ENCODE measurements at regions not wholly inside any gene's neighbourhood (a gene's known extent, or its start where the extent isn't known, plus 50 kb on each side); places are given as distances from the start of the nearest gene placed in this dataset.

DNA sequence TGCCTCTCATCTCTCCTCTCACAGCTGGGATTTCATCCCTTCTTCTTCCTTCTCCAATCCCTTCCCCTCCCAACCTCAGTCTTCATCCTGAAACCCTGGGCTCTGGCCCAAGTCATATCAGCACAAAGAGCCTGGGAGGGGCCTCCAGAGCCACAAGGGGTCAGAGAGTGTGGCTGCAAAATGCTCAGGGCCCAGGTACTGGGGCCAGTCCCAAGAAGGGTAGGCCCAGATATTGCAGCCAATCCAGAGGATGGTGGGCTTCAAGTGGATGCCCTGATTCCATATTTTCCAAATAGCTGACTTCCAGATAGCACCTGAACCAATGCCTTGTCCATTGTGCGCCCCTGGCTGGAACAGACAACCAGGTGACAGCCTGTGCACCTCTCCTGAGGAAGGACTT lies 193.9 kb downstream of the MED10 start:
- Mint-ChIP-seq H3K9me3 (peaks cover 9% of the 10 kb centered on the region), H3K4me1 (peaks cover 9% of the 10 kb centered on the region), H3K27me3 (ENCODE audit: low read depth) (peaks cover 5% of the 10 kb centered on the region), H3K4me3 (no peak overlapping the region), H3K36me3 (no peaks in the 10 kb centered on the region), H3K27ac (no peak overlapping the region)
- ChIA-PET CTCF (no interaction called here), POLR2A (no interaction called here)
- no peak for DNase-seq (ENCODE audit: low spot score)
- ATAC-seq, result no peak
- TF ChIP-seq, protein P1, sequence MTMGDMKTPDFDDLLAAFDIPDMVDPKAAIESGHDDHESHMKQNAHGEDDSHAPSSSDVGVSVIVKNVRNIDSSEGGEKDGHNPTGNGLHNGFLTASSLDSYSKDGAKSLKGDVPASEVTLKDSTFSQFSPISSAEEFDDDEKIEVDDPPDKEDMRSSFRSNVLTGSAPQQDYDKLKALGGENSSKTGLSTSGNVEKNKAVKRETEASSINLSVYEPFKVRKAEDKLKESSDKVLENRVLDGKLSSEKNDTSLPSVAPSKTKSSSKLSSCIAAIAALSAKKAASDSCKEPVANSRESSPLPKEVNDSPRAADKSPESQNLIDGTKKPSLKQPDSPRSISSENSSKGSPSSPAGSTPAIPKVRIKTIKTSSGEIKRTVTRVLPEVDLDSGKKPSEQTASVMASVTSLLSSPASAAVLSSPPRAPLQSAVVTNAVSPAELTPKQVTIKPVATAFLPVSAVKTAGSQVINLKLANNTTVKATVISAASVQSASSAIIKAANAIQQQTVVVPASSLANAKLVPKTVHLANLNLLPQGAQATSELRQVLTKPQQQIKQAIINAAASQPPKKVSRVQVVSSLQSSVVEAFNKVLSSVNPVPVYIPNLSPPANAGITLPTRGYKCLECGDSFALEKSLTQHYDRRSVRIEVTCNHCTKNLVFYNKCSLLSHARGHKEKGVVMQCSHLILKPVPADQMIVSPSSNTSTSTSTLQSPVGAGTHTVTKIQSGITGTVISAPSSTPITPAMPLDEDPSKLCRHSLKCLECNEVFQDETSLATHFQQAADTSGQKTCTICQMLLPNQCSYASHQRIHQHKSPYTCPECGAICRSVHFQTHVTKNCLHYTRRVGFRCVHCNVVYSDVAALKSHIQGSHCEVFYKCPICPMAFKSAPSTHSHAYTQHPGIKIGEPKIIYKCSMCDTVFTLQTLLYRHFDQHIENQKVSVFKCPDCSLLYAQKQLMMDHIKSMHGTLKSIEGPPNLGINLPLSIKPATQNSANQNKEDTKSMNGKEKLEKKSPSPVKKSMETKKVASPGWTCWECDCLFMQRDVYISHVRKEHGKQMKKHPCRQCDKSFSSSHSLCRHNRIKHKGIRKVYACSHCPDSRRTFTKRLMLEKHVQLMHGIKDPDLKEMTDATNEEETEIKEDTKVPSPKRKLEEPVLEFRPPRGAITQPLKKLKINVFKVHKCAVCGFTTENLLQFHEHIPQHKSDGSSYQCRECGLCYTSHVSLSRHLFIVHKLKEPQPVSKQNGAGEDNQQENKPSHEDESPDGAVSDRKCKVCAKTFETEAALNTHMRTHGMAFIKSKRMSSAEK (CRISPR knock-in tag; IDR thresholded peaks at IDR 0.05; ENCODE audit: borderline replicate concordance), result no peak
- TF ChIP-seq, protein P2, sequence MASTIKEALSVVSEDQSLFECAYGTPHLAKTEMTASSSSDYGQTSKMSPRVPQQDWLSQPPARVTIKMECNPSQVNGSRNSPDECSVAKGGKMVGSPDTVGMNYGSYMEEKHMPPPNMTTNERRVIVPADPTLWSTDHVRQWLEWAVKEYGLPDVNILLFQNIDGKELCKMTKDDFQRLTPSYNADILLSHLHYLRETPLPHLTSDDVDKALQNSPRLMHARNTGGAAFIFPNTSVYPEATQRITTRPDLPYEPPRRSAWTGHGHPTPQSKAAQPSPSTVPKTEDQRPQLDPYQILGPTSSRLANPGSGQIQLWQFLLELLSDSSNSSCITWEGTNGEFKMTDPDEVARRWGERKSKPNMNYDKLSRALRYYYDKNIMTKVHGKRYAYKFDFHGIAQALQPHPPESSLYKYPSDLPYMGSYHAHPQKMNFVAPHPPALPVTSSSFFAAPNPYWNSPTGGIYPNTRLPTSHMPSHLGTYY (CRISPR knock-in tag; IDR thresholded peaks at IDR 0.05), result no peak
- TF ChIP-seq, protein P3, sequence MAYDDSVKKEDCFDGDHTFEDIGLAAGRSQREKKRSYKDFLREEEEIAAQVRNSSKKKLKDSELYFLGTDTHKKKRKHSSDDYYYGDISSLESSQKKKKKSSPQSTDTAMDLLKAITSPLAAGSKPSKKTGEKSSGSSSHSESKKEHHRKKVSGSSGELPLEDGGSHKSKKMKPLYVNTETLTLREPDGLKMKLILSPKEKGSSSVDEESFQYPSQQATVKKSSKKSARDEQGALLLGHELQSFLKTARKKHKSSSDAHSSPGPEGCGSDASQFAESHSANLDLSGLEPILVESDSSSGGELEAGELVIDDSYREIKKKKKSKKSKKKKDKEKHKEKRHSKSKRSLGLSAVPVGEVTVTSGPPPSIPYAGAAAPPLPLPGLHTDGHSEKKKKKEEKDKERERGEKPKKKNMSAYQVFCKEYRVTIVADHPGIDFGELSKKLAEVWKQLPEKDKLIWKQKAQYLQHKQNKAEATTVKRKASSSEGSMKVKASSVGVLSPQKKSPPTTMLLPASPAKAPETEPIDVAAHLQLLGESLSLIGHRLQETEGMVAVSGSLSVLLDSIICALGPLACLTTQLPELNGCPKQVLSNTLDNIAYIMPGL (CRISPR knock-in tag; IDR thresholded peaks at IDR 0.05), result no peak
- TF ChIP-seq RORB (CRISPR knock-in tag; IDR thresholded peaks at IDR 0.05) (no peak), KAT7 (CRISPR knock-in tag; IDR thresholded peaks at IDR 0.05; ENCODE audit: borderline replicate concordance) (no peak), SMAD3 (CRISPR knock-in tag; IDR thresholded peaks at IDR 0.05; ENCODE audit: borderline replicate concordance) (no peak), FOXP1 (CRISPR knock-in tag; IDR thresholded peaks at IDR 0.05; ENCODE audit: borderline replicate concordance) (no peak), ZNF232 (CRISPR knock-in tag; IDR thresholded peaks at IDR 0.05) (no peak), GTF2I (CRISPR knock-in tag; conservative IDR thresholded peaks at IDR 0.05) (no peak), SP1 (CRISPR knock-in tag; conservative IDR thresholded peaks at IDR 0.05) (no peak), GRHL2 (CRISPR knock-in tag; IDR thresholded peaks at IDR 0.05; ENCODE audit: insufficient replicate concordance, severe bottlenecking) (no peak), CBFB (CRISPR knock-in tag; IDR thresholded peaks at IDR 0.05; ENCODE audit: low read depth) (no peak)
- TF ChIP-seq, protein P4, sequence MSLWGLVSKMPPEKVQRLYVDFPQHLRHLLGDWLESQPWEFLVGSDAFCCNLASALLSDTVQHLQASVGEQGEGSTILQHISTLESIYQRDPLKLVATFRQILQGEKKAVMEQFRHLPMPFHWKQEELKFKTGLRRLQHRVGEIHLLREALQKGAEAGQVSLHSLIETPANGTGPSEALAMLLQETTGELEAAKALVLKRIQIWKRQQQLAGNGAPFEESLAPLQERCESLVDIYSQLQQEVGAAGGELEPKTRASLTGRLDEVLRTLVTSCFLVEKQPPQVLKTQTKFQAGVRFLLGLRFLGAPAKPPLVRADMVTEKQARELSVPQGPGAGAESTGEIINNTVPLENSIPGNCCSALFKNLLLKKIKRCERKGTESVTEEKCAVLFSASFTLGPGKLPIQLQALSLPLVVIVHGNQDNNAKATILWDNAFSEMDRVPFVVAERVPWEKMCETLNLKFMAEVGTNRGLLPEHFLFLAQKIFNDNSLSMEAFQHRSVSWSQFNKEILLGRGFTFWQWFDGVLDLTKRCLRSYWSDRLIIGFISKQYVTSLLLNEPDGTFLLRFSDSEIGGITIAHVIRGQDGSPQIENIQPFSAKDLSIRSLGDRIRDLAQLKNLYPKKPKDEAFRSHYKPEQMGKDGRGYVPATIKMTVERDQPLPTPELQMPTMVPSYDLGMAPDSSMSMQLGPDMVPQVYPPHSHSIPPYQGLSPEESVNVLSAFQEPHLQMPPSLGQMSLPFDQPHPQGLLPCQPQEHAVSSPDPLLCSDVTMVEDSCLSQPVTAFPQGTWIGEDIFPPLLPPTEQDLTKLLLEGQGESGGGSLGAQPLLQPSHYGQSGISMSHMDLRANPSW (CRISPR knock-in tag; conservative IDR thresholded peaks at IDR 0.05; ENCODE audit: low read depth), result no peak
- TF ChIP-seq, protein P5, sequence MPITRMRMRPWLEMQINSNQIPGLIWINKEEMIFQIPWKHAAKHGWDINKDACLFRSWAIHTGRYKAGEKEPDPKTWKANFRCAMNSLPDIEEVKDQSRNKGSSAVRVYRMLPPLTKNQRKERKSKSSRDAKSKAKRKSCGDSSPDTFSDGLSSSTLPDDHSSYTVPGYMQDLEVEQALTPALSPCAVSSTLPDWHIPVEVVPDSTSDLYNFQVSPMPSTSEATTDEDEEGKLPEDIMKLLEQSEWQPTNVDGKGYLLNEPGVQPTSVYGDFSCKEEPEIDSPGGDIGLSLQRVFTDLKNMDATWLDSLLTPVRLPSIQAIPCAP (CRISPR knock-in tag; IDR thresholded peaks at IDR 0.05), result no peak
- TF ChIP-seq, protein P6, sequence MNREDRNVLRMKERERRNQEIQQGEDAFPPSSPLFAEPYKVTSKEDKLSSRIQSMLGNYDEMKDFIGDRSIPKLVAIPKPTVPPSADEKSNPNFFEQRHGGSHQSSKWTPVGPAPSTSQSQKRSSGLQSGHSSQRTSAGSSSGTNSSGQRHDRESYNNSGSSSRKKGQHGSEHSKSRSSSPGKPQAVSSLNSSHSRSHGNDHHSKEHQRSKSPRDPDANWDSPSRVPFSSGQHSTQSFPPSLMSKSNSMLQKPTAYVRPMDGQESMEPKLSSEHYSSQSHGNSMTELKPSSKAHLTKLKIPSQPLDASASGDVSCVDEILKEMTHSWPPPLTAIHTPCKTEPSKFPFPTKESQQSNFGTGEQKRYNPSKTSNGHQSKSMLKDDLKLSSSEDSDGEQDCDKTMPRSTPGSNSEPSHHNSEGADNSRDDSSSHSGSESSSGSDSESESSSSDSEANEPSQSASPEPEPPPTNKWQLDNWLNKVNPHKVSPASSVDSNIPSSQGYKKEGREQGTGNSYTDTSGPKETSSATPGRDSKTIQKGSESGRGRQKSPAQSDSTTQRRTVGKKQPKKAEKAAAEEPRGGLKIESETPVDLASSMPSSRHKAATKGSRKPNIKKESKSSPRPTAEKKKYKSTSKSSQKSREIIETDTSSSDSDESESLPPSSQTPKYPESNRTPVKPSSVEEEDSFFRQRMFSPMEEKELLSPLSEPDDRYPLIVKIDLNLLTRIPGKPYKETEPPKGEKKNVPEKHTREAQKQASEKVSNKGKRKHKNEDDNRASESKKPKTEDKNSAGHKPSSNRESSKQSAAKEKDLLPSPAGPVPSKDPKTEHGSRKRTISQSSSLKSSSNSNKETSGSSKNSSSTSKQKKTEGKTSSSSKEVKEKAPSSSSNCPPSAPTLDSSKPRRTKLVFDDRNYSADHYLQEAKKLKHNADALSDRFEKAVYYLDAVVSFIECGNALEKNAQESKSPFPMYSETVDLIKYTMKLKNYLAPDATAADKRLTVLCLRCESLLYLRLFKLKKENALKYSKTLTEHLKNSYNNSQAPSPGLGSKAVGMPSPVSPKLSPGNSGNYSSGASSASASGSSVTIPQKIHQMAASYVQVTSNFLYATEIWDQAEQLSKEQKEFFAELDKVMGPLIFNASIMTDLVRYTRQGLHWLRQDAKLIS (CRISPR knock-in tag; IDR thresholded peaks at IDR 0.05; ENCODE audit: borderline replicate concordance), result no peak
- TF ChIP-seq, protein P7, sequence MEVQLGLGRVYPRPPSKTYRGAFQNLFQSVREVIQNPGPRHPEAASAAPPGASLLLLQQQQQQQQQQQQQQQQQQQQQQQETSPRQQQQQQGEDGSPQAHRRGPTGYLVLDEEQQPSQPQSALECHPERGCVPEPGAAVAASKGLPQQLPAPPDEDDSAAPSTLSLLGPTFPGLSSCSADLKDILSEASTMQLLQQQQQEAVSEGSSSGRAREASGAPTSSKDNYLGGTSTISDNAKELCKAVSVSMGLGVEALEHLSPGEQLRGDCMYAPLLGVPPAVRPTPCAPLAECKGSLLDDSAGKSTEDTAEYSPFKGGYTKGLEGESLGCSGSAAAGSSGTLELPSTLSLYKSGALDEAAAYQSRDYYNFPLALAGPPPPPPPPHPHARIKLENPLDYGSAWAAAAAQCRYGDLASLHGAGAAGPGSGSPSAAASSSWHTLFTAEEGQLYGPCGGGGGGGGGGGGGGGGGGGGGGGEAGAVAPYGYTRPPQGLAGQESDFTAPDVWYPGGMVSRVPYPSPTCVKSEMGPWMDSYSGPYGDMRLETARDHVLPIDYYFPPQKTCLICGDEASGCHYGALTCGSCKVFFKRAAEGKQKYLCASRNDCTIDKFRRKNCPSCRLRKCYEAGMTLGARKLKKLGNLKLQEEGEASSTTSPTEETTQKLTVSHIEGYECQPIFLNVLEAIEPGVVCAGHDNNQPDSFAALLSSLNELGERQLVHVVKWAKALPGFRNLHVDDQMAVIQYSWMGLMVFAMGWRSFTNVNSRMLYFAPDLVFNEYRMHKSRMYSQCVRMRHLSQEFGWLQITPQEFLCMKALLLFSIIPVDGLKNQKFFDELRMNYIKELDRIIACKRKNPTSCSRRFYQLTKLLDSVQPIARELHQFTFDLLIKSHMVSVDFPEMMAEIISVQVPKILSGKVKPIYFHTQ (CRISPR knock-in tag; IDR thresholded peaks at IDR 0.05), result no peak
- TF ChIP-seq, protein P8, sequence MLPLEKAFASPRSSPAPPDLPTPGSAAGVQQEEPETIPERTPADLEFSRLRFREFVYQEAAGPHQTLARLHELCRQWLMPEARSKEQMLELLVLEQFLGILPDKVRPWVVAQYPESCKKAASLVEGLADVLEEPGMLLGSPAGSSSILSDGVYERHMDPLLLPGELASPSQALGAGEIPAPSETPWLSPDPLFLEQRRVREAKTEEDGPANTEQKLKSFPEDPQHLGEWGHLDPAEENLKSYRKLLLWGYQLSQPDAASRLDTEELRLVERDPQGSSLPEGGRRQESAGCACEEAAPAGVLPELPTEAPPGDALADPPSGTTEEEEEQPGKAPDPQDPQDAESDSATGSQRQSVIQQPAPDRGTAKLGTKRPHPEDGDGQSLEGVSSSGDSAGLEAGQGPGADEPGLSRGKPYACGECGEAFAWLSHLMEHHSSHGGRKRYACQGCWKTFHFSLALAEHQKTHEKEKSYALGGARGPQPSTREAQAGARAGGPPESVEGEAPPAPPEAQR (CRISPR knock-in tag; IDR thresholded peaks at IDR 0.05), result no peak
- TF ChIP-seq, protein P9, sequence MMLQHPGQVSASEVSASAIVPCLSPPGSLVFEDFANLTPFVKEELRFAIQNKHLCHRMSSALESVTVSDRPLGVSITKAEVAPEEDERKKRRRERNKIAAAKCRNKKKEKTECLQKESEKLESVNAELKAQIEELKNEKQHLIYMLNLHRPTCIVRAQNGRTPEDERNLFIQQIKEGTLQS (CRISPR knock-in tag; conservative IDR thresholded peaks at IDR 0.05), result no peak
